Activated T-cell treated with anti-CD3 and anti-CD28 coated beads, Interleukin-2, amount 50 U/mL, for 4 hours (primary cell): ENCODE measurements at regions not wholly inside any gene's neighbourhood (a gene's known extent, or its start where the extent isn't known, plus 50 kb on each side); places are given as distances from the start of the nearest gene placed in this dataset.

Experiments
- ATAC-seq, 2 donors: fragments of 200-7000 bp; cut with Tn5 transposase; one replicate each; pipeline ENCODE4 v1.10.0; 2021
- DNase-seq: peaks from one replicate; pipeline ENCODE4 v3.0.0-alpha.2; 2020
- H3K27me3 Mint-ChIP-seq: one replicate; pipeline ENCODE4 v1.8.0; 2021; ENCODE audit warnings: low read depth, mixed read lengths
- H3K36me3 Mint-ChIP-seq: one replicate; pipeline ENCODE4 v1.8.0; 2022; ENCODE audit warnings: mixed read lengths; ENCODE audit not compliant: insufficient read depth
- H3K4me1 Mint-ChIP-seq: one replicate; pipeline ENCODE4 v1.8.0; 2021; ENCODE audit warnings: low read depth, mixed read lengths
- H3K4me3 Mint-ChIP-seq: one replicate; pipeline ENCODE4 v1.8.0; 2021; ENCODE audit warnings: mild to moderate bottlenecking, moderate library complexity, mixed read lengths
- H3K9me3 Mint-ChIP-seq: one replicate; pipeline ENCODE4 v1.8.0; 2021; ENCODE audit warnings: mixed read lengths

DNA sequence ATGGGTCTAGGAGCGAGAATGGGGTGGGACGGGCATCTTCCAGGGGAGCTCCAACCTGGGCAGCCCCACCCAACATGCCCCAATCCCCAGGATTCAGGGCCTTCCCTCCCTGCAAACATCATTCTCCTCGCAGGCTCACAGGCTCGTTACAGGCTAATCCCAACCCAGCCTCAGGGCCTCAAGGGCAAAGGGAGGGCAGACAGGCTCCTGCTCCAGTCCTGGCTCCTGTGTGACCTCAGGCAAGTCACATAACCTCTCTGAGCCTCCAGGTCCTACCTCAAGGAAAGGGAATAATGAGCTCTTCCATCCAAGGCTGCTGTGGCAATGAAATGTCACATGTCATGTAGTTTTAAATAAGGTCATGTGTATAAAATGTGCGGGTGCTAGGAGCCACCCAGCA, 186.5 kb upstream of the TNRC6C start:
- Mint-ChIP-seq H3K4me3 (peak overlapping the region; percentile 19), H3K36me3 (no peaks in the 10 kb centered on the region), H3K4me1 (peaks cover 13% of the 10 kb centered on the region), H3K9me3 (no peaks in the 10 kb centered on the region), H3K27me3 (no peaks in the 10 kb centered on the region)
- ATAC-seq (no peak), DNase-seq (no peak)

GRCh38 chr17:77772461-77772897, 186.0 kb upstream of the TNRC6C start:
- peak overlapping the region; percentile 19 for H3K4me3 Mint-ChIP-seq
- DNase-seq (peak; percentile 58), ATAC-seq (peak; percentile 87 to 98)
- H3K4me1 Mint-ChIP-seq, result peaks cover 13% of the 10 kb centered on the region
- no peaks in the 10 kb centered on the region for H3K27me3 Mint-ChIP-seq
- no peaks in the 10 kb centered on the region for H3K9me3 Mint-ChIP-seq
- no peaks in the 10 kb centered on the region for H3K36me3 Mint-ChIP-seq

- ATAC-seq (peak; percentile 13 to 24), DNase-seq (no peak)
- H3K9me3 Mint-ChIP-seq, result no peaks in the 10 kb centered on the region
- peaks cover 13% of the 10 kb centered on the region for H3K4me1 Mint-ChIP-seq
- no peaks in the 10 kb centered on the region for H3K27me3 Mint-ChIP-seq
- H3K36me3 Mint-ChIP-seq, result no peaks in the 10 kb centered on the region
- H3K4me3 Mint-ChIP-seq, result no peak overlapping the region
These were observed 185.6 kb upstream of the TNRC6C start for GRCh38 chr17:77772899-77773358.

DNA sequence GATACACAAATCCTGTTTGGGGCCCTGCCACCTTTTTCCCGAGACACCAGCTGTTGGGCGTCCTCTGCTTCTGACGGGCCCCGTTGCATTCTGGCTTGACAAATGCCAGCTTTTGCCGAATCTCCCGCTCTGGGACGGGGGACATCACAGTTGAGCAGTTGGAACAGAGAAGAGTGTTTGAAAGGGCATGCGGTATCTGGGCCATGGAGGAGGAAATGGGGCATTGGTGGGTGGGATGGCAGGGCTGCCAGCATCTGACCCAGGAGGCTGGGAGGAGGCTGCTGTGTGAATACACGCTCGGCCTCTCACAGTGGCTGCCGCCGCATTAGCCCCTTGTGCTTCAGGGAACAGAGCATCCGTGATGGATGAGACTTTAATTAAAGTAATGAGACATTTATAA, 184.3 kb upstream of the TNRC6C start:
- Mint-ChIP-seq H3K4me3 (no peak overlapping the region), H3K27me3 (no peaks in the 10 kb centered on the region), H3K4me1 (peaks cover 13% of the 10 kb centered on the region), H3K9me3 (no peaks in the 10 kb centered on the region), H3K36me3 (no peaks in the 10 kb centered on the region)
- no peak for ATAC-seq
- no peak for DNase-seq

- ATAC-seq, result no peak
- Mint-ChIP-seq H3K36me3 (no peaks in the 10 kb centered on the region), H3K9me3 (no peaks in the 10 kb centered on the region), H3K27me3 (peaks cover 2% of the 10 kb centered on the region), H3K4me3 (no peak overlapping the region), H3K4me1 (peaks cover 4% of the 10 kb centered on the region)
- no peak for DNase-seq
These were observed 179.6 kb upstream of the TNRC6C start for GRCh38 chr17:77778636-77779489.

GRCh38 chr17:77779711-77780539, 178.6 kb upstream of the TNRC6C start:
- ATAC-seq (no peak), DNase-seq (no peak)
- H3K4me3 Mint-ChIP-seq, result no peak overlapping the region
- H3K27me3 Mint-ChIP-seq, result peaks cover 2% of the 10 kb centered on the region
- no peaks in the 10 kb centered on the region for H3K9me3 Mint-ChIP-seq
- no peaks in the 10 kb centered on the region for H3K36me3 Mint-ChIP-seq
- peaks cover 15% of the 10 kb centered on the region for H3K4me1 Mint-ChIP-seq

GRCh38 chr17:77781536-77781935, 177.0 kb upstream of the TNRC6C start:
- H3K4me3 Mint-ChIP-seq, result no peak overlapping the region
- H3K4me1 Mint-ChIP-seq, result peaks cover 16% of the 10 kb centered on the region
- ATAC-seq (no peak), DNase-seq (no peak)
- no peaks in the 10 kb centered on the region for H3K36me3 Mint-ChIP-seq
- peaks cover 2% of the 10 kb centered on the region for H3K27me3 Mint-ChIP-seq
- no peaks in the 10 kb centered on the region for H3K9me3 Mint-ChIP-seq

DNA sequence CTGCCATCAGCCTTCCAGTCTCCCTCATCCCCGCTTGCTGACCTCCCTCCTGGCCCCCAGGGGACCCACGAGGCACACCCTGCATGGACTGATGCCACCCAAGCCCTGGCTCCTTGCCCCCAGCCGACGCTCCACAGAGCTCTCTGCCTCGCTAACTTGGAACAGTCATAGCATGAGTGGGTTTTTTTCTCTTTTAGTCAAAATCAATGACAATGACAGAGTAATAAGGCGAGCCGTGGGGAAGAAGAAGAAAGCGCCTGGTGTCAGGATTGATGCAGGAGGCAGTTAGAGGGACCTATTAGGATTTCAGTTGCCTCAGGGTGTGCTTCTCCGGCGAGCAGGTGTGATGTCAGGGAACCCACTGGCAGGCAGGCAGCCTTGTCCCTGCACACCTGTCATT, 176.3 kb upstream of the TNRC6C start:
- Mint-ChIP-seq H3K36me3 (no peaks in the 10 kb centered on the region), H3K4me3 (no peak overlapping the region), H3K27me3 (peaks cover 2% of the 10 kb centered on the region), H3K4me1 (peaks cover 16% of the 10 kb centered on the region), H3K9me3 (no peaks in the 10 kb centered on the region)
- ATAC-seq (no peak), DNase-seq (no peak)

- ATAC-seq, result no peak
- Mint-ChIP-seq H3K36me3 (no peaks in the 10 kb centered on the region), H3K27me3 (peaks cover 3% of the 10 kb centered on the region), H3K9me3 (no peaks in the 10 kb centered on the region), H3K4me1 (peaks cover 17% of the 10 kb centered on the region), H3K4me3 (no peak overlapping the region)
- no peak for DNase-seq
These were observed 175.9 kb upstream of the TNRC6C start for GRCh38 chr17:77782611-77783010.

DNA sequence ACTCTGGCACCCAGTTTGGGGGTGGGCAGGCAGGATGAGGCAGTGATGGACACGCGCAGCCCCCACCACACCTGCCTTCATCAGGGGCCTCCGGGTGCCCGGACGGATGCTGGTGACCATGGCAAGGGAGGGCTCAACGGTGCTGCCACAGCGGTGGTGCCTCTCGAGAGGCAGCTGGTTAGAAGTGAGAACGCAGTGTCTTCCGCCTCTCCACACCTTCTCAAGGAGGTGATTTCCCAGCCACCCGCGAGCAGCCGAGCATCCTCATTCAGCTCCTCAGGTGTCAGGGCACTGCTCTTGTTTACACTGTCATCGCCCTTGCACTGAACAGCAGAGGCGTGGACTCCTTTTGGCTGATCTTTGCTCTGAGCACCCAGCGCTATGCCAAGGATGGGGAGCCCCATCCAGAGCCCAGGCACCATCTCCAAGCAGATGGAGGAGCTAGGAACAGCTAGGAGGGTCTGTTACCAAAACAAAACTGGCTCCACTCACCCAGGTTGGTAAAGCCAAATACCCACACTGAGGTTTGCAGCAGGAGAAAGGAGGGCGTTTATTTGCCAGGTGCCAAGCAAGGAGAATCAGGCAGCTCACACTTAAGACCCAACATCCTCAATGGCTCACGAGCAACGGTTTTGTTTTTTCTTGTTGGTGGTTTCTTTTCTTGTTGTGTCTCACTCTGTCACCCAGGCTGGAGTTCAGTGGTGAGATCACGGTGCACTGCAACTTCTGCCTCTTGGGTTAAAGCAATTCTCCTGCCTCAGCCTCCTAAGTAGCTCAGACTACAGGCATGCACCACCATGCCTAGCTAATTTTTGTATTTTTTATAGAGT, 174.3 kb upstream of the TNRC6C start:
- Mint-ChIP-seq H3K27me3 (peaks cover 5% of the 10 kb centered on the region), H3K36me3 (no peaks in the 10 kb centered on the region), H3K4me1 (peaks cover 19% of the 10 kb centered on the region), H3K9me3 (no peaks in the 10 kb centered on the region), H3K4me3 (peak overlapping the region; percentile 38)
- ATAC-seq, result peak; percentile 92 to 93
- peak; percentile 56 for DNase-seq

GRCh38 chr17:77785312-77785905, 173.1 kb upstream of the TNRC6C start:
- no peak for ATAC-seq
- DNase-seq, result no peak
- no peak overlapping the region for H3K4me3 Mint-ChIP-seq
- H3K36me3 Mint-ChIP-seq, result no peaks in the 10 kb centered on the region
- peaks cover 19% of the 10 kb centered on the region for H3K4me1 Mint-ChIP-seq
- peaks cover 5% of the 10 kb centered on the region for H3K27me3 Mint-ChIP-seq
- no peaks in the 10 kb centered on the region for H3K9me3 Mint-ChIP-seq

- no peak for DNase-seq
- Mint-ChIP-seq H3K4me1 (peaks cover 19% of the 10 kb centered on the region), H3K27me3 (peaks cover 3% of the 10 kb centered on the region), H3K4me3 (no peak overlapping the region), H3K9me3 (no peaks in the 10 kb centered on the region), H3K36me3 (no peaks in the 10 kb centered on the region)
- ATAC-seq, result no peak
These were observed 172.4 kb upstream of the TNRC6C start for GRCh38 chr17:77786090-77786489.

DNA sequence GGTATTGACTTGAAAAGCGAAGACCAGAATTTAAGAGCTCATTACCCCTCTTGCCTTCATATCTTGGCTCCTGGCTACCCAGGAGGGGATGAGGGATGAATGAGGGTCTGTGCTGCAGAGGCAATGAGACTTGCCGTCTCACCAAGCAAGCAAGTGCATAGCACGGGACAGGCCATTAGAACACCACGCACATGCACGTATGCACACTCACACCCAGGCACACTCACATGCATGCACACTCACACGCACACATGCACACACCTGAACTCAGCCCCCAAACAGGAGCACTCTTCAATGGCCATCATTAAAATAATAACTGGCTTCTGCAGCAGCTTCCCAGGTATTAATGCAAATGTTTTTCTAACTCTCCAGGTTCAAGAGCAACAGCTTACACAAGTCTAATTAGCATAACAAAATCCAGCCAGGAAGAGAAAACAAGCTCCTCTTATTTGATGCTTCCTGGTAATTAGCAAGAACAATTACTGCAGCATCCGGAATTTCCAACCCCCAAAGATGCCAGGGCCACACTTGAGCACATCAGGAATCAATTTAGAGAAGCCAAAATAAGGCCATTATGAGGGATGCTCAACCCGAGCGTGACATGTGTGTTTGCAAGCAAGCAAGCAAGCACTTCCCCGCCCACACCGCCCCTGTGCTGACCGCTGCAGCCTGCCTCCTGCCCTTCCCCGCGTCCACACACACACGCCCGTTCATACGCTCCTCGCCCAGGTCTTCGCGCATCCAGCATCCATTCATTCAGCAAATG, 171.6 kb upstream of the TNRC6C start:
- Mint-ChIP-seq H3K9me3 (no peaks in the 10 kb centered on the region), H3K36me3 (no peaks in the 10 kb centered on the region), H3K27me3 (peaks cover 3% of the 10 kb centered on the region), H3K4me1 (peaks cover 19% of the 10 kb centered on the region), H3K4me3 (no peak overlapping the region)
- ATAC-seq, result no peak
- no peak for DNase-seq
